WTC11 (cell line): ENCODE measurements at regions not wholly inside any gene's neighbourhood (a gene's known extent, or its start where the extent isn't known, plus 50 kb on each side); places are given as distances from the start of the nearest gene placed in this dataset.

Experiments used
- ATAC-seq: fragments of 200-7000 bp; cut with Tn5 transposase; 2 replicates; pipeline ENCODE4 v1.10.0; 2021; ENCODE audit warnings: mild to moderate bottlenecking, moderate library complexity
- CTCF ChIA-PET: fragments of 300-600 bp; sonication (Branson Sonifier 250); formaldehyde crosslinking; loops from one replicate; lab custom pipeline; 2021; ENCODE audit warnings: antibody characterized with exemption; lab: Charles Lee
- POLR2A ChIA-PET: fragments of 350-600 bp; sonication (Branson Sonifier 250); formaldehyde crosslinking; loops from one replicate; lab custom pipeline; 2021; ENCODE audit warnings: antibody characterized with exemption; lab: Charles Lee
- DNase-seq: peaks from one replicate; pipeline ENCODE4 v3.0.0; 2021; ENCODE audit warnings: low spot score
- H3K27ac Mint-ChIP-seq: 2 replicates; pipeline ENCODE4 v1.8.0; 2021; ENCODE audit warnings: mixed read lengths
- H3K27me3 Mint-ChIP-seq: 2 replicates; pipeline ENCODE4 v1.8.0; 2021; ENCODE audit warnings: low read depth, mild to moderate bottlenecking, moderate library complexity, mixed read lengths
- H3K36me3 Mint-ChIP-seq: 2 replicates; pipeline ENCODE4 v1.8.0; 2021; ENCODE audit warnings: mixed read lengths
- H3K4me1 Mint-ChIP-seq: 2 replicates; pipeline ENCODE4 v1.8.0; 2022; ENCODE audit warnings: mixed read lengths
- H3K4me3 Mint-ChIP-seq: 2 replicates; pipeline ENCODE4 v1.8.0; 2021; ENCODE audit warnings: mild to moderate bottlenecking, moderate library complexity, mixed read lengths
- H3K9me3 Mint-ChIP-seq: 2 replicates; pipeline ENCODE4 v1.8.0; 2021; ENCODE audit warnings: mixed read lengths
- ARID4B ChIP-seq: sonication (generic); formaldehyde crosslinking; IDR thresholded peaks from 2 replicates; pipeline ENCODE4 v1.8.0; 2023; ENCODE audit warnings: missing genetic modification reagents, mild to moderate bottlenecking, borderline replicate concordance
- ATF1 ChIP-seq: sonication (generic); formaldehyde crosslinking; IDR thresholded peaks from 2 replicates; pipeline ENCODE4 v1.8.1; 2023; ENCODE audit warnings: mild to moderate bottlenecking, moderate library complexity, missing genetic modification reagents
- ERG ChIP-seq: fragments of 250-450 bp; sonication (Bioruptor Pico); IDR thresholded peaks from 2 replicates; pipeline ENCODE4 v1.8.0; 2021; ENCODE audit warnings: mild to moderate bottlenecking
- FOXJ3 ChIP-seq: sonication (generic); formaldehyde crosslinking; IDR thresholded peaks from 2 replicates; pipeline ENCODE4 v1.9.0; 2021; ENCODE audit warnings: missing genetic modification reagents, mild to moderate bottlenecking, borderline replicate concordance
- GTF2I ChIP-seq: fragments of 250-450 bp; sonication (Bioruptor Pico); conservative IDR thresholded peaks from 2 replicates; pipeline ENCODE4 v1.4.0; 2021; ENCODE audit warnings: mild to moderate bottlenecking
- JAZF1 ChIP-seq: fragments of 250-450 bp; sonication (Bioruptor Pico); IDR thresholded peaks from 2 replicates; pipeline ENCODE4 v1.9.0; 2021; ENCODE audit warnings: moderate library complexity, mild to moderate bottlenecking, inconsistent platforms
- MYBL2 ChIP-seq: sonication (generic); formaldehyde crosslinking; IDR thresholded peaks from 2 replicates; pipeline ENCODE4 v1.8.1; 2023; ENCODE audit warnings: mild to moderate bottlenecking, moderate library complexity, missing genetic modification reagents
- NR1H2 ChIP-seq: sonication (generic); formaldehyde crosslinking; IDR thresholded peaks from 2 replicates; pipeline ENCODE4 v1.9.0; 2021; ENCODE audit warnings: mild to moderate bottlenecking, moderate library complexity, missing genetic modification reagents
- PRDM15 ChIP-seq: sonication (generic); formaldehyde crosslinking; IDR thresholded peaks from 2 replicates; pipeline ENCODE4 v1.8.0; 2022; ENCODE audit warnings: missing genetic modification reagents
- PREB ChIP-seq: sonication (generic); formaldehyde crosslinking; IDR thresholded peaks from 2 replicates; pipeline ENCODE4 v1.8.1; 2022; ENCODE audit warnings: mild to moderate bottlenecking, missing genetic modification reagents, moderate library complexity, borderline replicate concordance
- STAT6 ChIP-seq: sonication (generic); formaldehyde crosslinking; conservative IDR thresholded peaks from 2 replicates; pipeline ENCODE4 v1.8.1; 2023; ENCODE audit warnings: mild to moderate bottlenecking, low read depth, missing genetic modification reagents, moderate library complexity
- ZBTB21 ChIP-seq: sonication (generic); formaldehyde crosslinking; IDR thresholded peaks from 2 replicates; pipeline ENCODE4 v1.8.1; 2023; ENCODE audit warnings: mild to moderate bottlenecking, missing genetic modification reagents, borderline replicate concordance
- ZNF121 ChIP-seq: sonication (generic); formaldehyde crosslinking; IDR thresholded peaks from 2 replicates; pipeline ENCODE4 v1.8.0; 2023; ENCODE audit warnings: missing genetic modification reagents
- ZNF219 ChIP-seq: sonication (generic); formaldehyde crosslinking; IDR thresholded peaks from 2 replicates; pipeline ENCODE4 v1.8.0; 2023; ENCODE audit warnings: missing genetic modification reagents, mild to moderate bottlenecking, borderline replicate concordance

GRCh38 chr7:47712416-47712815 lies 130.5 kb upstream of the TNS3 start (continued):
- TF ChIP-seq PRDM15 (CRISPR knock-in tag) (no peak), STAT6 (CRISPR knock-in tag) (no peak), ATF1 (CRISPR knock-in tag) (no peak), ZBTB21 (CRISPR knock-in tag) (no peak)
- TF ChIP-seq, all 79 proteins: peak for 0

GRCh38 chr7:47711776-47712175 lies 129.9 kb upstream of the TNS3 start:
- TF ChIP-seq ZNF121 (CRISPR knock-in tag) (no peak), GTF2I (no peak), STAT6 (CRISPR knock-in tag) (no peak), FOXJ3 (CRISPR knock-in tag) (no peak), NR1H2 (no peak), ZNF219 (CRISPR knock-in tag) (no peak)
- no peak overlapping the region for H3K27ac Mint-ChIP-seq
- no peak overlapping the region for H3K4me3 Mint-ChIP-seq
- H3K9me3 Mint-ChIP-seq = no peaks in the 10 kb centered on the region
- ChIA-PET POLR2A (no interaction called here), CTCF (interaction anchor here (0.6 to 0.7 kb wide), 2 partner anchors 267 to 411 kb away, joined by 3 read pairs; no protein-coding TSS in a partner anchor)
- DNase-seq = no peak
- no peak for ATAC-seq
- H3K36me3 Mint-ChIP-seq = no peaks in the 10 kb centered on the region
- no peaks in the 10 kb centered on the region for H3K4me1 Mint-ChIP-seq
- no peaks in the 10 kb centered on the region for H3K27me3 Mint-ChIP-seq

- ChIA-PET POLR2A (no interaction called here), CTCF (no interaction called here)
- H3K4me3 Mint-ChIP-seq = no peak overlapping the region
- H3K36me3 Mint-ChIP-seq = no peaks in the 10 kb centered on the region
- H3K4me1 Mint-ChIP-seq = no peaks in the 10 kb centered on the region
- ATAC-seq (no peak), DNase-seq (no peak)
- no peak for TF ChIP-seq ERG (CRISPR knock-in tag)
- no peak for TF ChIP-seq ARID4B (CRISPR knock-in tag)
- TF ChIP-seq PREB = no peak
- TF ChIP-seq JAZF1 (CRISPR knock-in tag) = no peak
- no peak for TF ChIP-seq MYBL2 (CRISPR knock-in tag)
- TF ChIP-seq GTF2I = no peak
- H3K27me3 Mint-ChIP-seq = no peaks in the 10 kb centered on the region
- no peaks in the 10 kb centered on the region for H3K9me3 Mint-ChIP-seq
- H3K27ac Mint-ChIP-seq = no peak overlapping the region
These were observed 128.5 kb upstream of the TNS3 start for GRCh38 chr7:47710201-47710935.
